HG03095 (cell line): ENCODE measurements at regions not wholly inside any gene's neighbourhood (a gene's known extent, or its start where the extent isn't known, plus 50 kb on each side); places are given as distances from the start of the nearest gene placed in this dataset.
A peak's percentile ranks its signal among the peaks of the same experiment; 100 is the strongest.

Experiments
- ATAC-seq: cut with Tn5 transposase; IDR thresholded peaks from one replicate; pipeline ENCODE4 v1.9.1; 2021; ENCODE audit warnings: moderate library complexity; ENCODE audit not compliant: unreplicated experiment

DNA sequence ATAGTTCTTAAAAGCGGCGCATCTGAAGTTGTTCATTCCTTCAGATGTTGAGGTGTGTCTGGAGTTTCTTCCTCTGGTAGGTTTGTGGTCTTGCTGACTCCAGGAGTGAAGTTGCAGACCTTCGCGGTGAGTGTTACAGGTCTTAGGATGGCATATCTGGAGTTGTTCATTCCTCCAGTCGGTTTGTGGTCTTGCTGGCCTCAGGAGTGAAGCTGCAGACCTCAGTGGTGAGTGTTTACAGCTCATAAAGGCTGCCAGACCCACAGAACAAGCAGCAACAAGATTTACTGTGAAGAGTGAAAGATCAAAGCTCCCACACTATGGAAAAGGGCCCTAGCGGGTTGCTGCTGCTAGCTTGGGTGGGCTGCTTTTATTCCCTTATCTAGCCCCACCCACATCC, 201.7 kb upstream of the PDGFD start:
- ATAC-seq: no peak

GRCh38 chr11:104361975-104362374, 198.0 kb upstream of the PDGFD start:
- ATAC-seq: no peak

- no peak for ATAC-seq
These were observed 188.1 kb upstream of the PDGFD start for GRCh38 chr11:104352036-104352435.

DNA sequence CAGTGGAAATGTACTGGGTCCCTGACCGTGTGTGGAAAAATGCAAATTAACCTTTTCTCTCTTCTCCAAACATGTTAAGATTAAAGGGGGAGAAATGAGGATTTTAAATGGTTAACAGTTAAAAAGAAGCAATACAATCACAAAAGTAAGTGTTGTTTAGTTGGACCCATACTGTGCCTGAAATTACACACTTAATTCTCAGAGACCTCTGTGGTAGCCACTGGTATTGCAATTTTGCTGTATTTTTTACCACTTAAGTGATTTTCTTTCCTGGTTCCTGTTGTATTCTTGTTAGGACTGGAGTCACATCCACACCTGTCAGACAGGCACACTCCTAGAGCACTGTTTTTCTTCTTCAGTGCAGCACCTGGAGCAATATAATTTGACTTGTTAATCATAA, 179.6 kb upstream of the PDGFD start:
- no peak for ATAC-seq

DNA sequence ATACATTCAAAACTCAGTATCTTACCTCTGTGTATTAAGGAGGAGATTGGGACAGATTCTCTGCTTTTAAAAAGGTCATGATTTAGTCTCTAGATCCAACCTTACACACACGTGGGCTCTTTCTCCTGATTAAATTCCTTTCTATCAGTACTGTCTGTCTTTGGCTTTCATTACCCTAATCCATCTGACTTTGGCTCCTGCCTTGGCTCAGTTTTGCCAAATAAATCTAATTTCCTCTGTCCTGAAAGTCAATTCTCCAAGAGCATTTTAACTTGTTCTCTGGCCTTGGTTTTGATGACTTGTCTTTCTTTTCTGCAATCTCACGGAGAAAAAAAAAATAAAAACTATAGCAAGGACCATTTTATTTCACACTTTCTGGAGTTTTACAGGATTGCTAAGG, 176.6 kb upstream of the PDGFD start:
- ATAC-seq: no peak

DNA sequence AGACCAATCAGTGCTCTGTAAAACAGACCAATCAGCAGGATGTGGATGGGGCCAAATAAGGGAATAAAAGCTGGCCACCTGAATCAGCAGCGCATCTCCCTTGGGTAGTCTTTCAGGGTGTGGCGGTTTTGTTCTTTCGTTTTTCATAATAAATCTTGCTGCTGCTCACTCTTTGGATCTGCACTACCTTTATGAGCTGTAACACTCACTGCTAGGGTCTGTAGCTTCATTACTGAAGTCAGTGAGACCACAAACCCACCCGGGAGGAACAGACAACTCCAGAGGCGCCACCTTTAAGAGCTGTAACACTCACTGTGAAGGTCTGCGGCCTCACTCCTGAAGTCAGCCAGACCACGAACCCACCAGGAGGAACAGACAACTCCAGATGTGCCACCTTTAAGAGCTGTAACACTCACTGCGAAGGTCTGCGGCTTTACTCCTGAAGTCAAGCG, 175.5 kb upstream of the PDGFD start:
- ATAC-seq: no peak

DNA sequence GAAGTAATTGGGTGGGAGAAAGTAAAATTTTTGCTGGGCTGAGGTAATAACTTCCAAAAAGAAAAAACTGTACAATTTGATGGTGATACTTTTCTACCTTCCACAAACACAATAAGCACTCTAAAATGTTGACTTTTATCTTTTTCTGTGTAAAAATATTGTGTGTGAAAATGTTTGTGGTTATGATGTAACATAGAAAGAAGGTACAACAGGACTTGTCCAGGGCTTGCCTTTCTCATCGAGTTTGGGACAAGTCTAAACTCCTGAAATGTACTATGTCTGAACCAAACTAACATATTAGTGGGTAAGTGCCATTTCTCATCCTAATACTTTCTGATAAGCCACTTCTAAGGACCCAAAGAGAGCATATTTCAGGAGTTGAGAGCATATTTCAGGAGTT, 174.2 kb upstream of the PDGFD start:
- no peak for ATAC-seq

DNA sequence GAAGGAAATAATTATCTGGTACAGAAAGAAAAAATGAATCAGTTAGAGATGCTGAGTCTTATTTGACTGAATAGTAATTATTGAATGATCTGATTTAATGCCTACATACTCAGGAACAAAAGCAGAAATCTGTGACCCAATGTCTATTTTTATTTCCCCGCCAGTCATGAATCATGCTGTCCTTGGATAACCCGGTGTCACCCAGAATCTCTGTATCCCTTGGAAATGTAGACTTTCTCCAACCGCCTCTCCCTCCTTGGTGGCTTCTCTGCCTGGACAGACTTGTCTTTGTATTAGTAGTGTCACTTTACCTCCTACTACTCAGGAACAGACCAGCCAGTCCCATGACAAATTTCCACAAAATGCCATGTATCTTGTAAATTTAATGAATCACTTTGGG, 173.3 kb upstream of the PDGFD start:
- no peak for ATAC-seq

GRCh38 chr11:104333977-104334376, 170.0 kb upstream of the PDGFD start:
- ATAC-seq: no peak

- peak; percentile 56 for ATAC-seq
These were observed 168.2 kb upstream of the PDGFD start for GRCh38 chr11:104332110-104332509.

DNA sequence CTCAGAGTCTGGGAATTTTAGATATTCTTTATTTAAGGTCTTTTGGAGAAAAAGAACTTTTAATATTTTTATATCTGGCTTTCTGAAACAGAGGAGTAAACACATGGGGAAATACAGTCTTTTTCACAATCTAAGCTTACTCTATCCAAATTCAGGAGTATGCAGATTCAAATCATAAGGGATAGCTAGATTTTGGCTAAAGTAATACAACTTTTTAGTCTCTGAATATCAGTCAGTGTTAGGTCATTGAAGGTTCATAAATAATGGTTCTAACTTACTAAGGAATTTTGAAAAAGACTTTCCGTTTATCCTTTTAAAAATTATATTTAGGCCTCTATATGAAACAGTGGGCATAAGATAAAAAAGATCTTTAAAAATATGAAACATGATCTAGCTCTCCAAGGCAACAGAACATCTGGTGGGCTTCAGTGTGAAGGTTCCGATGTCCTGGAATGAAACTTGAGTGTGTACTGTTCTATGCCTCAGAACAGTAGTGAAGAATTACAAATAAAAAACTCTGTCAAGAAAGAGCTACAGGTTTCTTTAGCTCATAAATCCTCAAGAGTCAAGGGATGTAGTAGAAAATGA, 165.2 kb upstream of the PDGFD start:
- ATAC-seq: no peak

DNA sequence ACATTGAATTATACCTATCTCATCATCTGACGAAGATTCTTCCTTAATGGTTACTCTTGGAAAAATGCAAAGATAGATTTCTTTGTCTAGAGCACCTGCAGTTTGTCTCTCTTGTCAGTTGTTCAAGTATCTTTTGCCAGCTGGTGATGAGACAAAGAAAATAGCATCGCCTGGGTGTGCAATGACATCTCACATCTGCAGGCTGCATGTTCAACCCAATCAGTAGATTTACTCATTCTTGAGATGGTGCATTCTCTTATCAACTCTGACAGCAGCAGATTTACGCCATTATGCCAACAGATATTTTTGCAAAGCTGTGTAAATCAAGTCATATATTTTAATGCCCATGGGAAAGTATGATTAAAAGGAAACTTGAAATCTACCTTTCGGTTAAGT, 164.6 kb upstream of the PDGFD start:
- no peak for ATAC-seq

DNA sequence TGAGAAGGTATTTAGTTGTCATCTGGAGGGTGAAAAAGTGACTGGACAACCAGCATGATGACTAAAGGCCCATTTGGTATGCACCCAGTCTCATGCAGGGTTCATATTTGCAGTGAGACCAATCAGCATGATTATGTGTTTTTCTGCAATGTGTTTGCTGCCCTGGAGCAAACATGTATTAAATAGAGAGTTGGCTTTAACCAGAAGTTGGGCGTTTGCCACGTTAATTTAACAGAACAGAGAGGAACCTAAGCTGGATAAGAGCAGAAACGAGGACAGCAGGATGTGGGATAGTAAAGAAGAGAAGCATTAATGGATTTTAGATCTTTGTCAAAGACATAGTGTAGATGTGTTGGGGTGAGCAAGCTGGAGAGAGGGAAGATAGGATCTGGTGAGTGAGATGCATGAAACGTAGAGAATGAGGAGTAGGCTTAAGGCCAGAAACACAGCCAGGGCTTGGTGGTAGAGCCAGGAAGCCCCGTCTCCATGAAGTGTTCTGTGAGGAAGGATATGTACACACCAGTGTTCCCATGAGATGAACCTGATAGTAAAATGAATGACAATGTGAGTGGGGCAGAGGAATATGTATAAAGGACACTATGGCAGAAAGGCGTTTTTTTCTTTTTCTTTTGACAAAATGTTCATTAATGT, 164.0 kb upstream of the PDGFD start:
- no peak for ATAC-seq

DNA sequence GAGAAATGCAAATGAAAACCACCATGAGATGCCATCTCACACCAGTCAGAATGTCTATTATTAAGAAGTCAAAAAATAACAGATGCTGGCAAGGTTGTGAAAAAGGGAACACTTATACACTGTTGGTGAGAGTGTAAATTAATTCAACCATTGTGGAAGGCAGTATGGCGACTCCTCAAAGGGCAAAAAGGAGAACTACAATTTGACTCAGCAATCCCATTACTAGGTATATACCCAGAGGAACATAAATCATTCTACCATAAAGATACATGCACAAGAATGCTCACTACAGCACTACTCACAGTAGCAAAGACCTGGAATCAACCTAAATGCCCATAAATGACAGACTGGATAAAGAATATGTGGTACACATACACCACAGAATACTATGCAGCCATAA, 161.1 kb upstream of the PDGFD start:
- no peak for ATAC-seq

DNA sequence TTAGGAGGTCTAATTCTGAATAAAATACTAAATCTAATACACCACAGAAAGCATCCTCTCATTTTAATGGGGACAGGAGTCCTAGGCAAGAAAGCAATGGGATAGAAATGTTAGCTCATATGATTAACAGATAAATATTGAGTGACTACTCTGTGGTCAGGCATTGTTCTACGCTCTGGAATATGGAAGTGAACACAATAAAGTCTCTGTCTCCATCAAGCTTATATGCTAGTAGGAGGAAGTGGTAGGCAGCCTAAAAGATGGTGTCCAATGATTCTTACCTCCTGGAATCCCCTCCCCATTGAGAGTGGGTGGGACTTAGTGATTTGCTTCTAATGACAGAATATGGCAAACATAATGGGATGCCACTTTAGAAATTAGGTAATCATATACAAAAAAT, 160.3 kb upstream of the PDGFD start:
- ATAC-seq: no peak

GRCh38 chr11:104323841-104324240, 159.9 kb upstream of the PDGFD start:
- no peak for ATAC-seq

DNA sequence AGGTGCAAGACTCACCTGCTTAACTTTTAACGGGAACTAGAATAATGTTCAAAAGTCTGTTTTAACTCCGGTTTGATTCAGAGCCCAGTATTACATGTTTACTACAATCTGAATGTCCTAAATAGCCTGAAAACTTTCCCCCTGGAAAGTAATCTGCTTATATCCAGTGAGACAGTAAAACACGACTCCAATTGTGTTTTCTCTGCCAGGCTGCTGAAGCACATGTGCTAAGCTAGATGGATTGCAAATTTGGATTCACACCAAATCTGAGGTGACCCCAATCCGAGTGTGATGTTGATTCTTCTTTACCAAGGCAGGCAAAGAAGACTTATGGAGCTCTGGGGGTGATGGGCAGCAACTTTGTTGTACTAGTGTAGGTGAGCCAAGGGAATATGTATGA, 158.7 kb upstream of the PDGFD start:
- no peak for ATAC-seq

GRCh38 chr11:104320956-104321355, 157.0 kb upstream of the PDGFD start:
- no peak for ATAC-seq

GRCh38 chr11:104320097-104320496, 156.2 kb upstream of the PDGFD start:
- ATAC-seq: no peak

DNA sequence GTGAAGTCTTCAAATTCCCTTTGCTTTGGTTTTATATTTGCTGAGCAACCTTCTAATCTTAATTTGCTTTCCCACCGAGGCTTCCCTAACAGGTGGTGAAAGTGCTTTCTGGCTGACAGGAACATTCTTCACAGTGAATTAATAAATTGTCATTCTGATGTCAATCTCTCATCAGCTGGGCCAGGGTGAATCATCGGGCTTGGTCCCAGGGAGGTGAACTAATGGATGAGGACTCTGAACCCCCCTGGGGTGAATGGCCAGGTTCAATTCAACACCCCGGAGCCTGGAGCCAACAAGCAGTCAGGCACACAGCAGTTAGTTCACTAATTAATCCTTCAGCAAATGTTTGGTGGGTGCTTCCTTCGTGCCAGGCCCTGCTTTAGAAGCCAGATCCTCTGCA, 155.4 kb upstream of the PDGFD start:
- no peak for ATAC-seq

DNA sequence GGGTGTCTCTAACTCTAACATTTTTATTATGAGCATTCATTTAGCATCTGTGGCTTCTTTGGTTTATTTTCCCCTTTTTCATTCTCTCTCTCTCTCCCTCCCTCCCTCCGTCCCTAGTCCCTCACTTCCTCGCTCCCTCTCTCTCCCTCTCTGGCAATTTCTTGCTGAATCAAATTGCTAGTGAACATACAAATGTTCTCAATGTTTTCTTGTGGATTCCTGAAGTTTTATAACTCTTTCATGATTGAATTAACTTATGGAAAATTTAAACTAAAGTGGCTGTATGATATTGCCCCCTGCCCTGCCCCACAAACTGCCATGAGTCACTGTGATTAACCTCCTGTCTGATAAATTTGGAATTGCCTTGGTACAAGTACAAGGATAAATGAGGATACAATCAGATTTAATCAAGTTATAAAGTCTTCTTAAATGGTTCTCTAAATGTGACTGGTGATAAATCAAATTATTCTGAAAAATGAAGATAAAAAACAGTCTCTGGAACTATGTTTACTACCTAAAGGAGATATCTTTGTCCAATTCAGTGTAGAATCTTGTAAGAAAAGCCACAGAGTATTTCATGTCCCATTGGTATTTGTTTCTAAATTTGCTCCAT, 143.0 kb upstream of the PDGFD start:
- ATAC-seq: no peak

DNA sequence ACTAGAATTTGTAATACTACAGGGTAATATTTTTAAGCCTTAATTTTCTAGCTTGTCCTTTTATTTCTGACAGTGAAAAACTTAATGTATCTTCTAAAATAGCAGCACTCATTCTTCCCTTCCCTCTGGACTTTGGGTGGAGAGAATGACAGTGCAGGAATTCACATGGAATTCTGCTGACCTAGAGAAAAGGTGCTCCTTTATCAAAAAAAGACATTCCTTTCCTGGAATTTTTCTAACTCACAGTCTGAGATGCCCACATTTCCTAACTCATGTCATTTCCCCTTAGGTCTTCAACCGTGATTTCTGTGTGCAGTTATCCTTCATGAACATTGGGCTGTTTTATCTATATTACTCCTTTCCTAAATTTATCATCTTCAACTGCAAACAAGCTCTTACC, 137.8 kb upstream of the PDGFD start:
- no peak for ATAC-seq

DNA sequence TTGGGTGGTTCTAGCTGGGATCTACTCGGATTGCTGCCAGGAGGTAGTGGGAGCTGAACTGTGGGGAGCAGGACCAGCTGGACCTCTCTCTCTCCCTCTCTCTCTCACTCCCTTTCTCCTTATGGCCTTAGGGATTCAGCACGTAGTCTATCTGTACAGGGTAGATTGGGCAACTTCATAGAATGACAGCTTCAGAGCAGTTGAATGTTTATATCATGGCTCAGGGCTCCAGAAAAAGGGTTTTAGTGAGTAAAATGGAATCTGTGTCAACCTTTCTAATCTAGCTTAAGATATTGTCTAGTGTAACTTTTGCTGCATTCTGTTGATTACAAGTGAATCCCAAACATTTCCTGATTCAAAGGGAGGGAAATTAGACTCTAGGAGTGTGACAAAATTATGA, 127.7 kb upstream of the PDGFD start:
- ATAC-seq: no peak
